T47D (cell line): ENCODE measurements at regions not wholly inside any gene's neighbourhood (a gene's known extent, or its start where the extent isn't known, plus 50 kb on each side); places are given as distances from the start of the nearest gene placed in this dataset.

Experiments
- DNase-seq, 2 experiments: peaks; one replicate each; pipeline versions ENCODE4 v3.0.0 to v3.0.0-alpha.2; 2011 to 2012; ENCODE audit warnings: low read depth in 1 of 2, low spot score in 1 of 2
- JUND ChIP-seq: IDR thresholded peaks from 2 replicates; pipeline ENCODE4 v1.6.1; 2012; ENCODE audit warnings: low read depth
- in situ Hi-C: cut with HindIII; loops from 2 replicates; pipeline ENCODE4 v1.10.0; 2016; ENCODE audit warnings: low sequenced_read_pairs, low pct_unique_long_range_greater_than_20kb

- in situ Hi-C loops = no loop called here
- DNase-seq = no peak
- TF ChIP-seq JUND = no peak
Measured at GRCh38 chr18:69233465-69234054, 167.1 kb upstream of the DOK6 start.

DNA sequence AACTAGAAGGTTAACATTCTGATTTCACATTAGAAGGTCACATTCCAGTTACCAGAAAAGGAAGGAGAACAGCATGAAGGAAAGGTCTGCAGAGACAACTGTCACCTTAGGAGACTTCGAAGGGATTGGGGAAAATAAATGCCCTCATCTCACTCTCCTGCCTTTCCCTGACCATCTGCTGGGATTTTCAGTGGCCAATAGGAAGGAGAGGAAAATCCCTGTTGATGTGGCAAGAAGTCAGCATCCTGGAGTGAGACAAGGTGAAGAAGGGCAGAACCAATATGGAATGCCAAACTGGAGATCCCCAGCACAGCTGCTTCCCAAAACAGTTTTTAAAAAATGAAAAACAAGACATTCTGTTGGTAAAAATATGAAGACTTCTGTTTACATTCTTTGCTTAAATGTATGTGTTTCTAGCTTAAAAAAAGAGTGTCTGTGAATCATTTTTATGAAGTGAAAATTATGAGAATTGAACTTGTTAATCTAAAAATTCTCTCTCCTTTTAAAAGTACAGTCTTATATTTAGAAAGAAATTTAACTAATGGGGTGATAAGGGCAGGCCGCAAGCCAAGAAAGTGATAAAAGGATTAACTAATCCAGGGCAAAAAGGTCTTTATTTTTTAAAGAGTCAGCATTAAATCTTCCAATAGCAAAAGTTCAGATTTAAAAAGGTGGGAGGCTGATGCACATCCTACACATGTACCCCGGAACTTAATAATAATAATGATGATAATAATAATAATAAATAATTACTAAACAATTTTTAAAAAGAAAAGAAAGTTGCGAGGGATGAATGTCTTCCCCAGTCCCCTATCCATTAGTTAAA, 160.6 kb upstream of the DOK6 start:
- DNase-seq = no peak
- no peak for TF ChIP-seq JUND
- in situ Hi-C loops = no loop called here

DNA sequence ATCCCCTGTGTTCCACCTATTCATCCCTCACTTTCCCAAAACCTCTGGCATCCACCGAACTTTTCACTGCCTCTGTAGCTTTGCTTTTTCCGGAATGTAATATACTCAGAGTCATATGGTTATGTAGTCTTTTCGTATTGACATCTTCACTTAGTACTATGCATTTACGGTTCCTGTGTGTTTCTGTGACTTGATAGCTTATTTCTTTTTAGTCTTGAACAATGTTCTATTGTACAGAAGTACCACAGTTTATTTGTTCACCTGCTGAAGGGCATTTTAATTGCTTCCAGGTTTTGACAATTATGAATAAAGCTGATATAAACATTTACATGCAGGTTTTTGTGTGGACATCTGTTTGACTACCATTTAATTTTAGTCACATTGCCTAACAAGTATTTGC, 154.7 kb upstream of the DOK6 start:
- TF ChIP-seq JUND = no peak
- no peak for DNase-seq
- in situ Hi-C loops = no loop called here

DNA sequence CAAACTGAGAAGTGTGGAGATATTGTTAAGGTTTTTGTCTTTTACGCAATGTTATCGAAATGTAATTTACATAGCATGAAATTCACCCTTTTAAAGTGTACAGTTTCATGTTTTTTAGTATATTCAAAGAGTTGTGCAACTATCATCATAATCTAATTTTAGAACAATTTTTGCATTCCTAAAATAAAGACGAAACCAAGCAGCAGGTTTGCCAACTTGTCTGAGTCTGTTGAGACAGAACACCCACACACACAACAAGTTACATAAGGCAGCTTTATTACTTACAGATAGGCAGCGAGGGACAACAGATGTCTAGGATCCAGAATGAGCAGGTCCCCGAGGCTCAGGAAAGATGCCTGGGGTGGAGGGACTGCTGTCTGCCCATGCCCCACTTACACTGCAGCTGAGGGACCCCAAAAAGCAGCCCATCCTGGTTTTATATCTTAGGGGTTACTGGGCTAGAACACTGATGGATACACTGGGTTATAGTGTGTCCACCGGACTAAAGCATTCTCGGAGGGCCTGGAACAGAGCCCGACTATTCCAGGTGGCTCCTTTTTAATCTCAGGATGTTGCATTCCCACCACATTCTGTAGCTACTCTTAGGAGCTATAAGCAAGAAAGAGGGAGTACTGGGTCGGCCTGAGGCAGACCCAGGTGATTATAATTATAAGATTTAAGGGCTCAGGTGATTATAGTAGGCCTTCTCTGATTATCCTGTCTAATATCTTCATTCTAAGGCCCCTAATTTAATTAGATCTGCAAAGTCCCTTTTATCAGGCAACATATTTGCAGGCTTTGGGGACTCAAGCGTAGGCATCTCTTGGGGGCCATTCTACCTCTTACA, 150.2 kb upstream of the DOK6 start:
- in situ Hi-C loops = no loop called here
- TF ChIP-seq JUND = no peak
- no peak for DNase-seq

DNA sequence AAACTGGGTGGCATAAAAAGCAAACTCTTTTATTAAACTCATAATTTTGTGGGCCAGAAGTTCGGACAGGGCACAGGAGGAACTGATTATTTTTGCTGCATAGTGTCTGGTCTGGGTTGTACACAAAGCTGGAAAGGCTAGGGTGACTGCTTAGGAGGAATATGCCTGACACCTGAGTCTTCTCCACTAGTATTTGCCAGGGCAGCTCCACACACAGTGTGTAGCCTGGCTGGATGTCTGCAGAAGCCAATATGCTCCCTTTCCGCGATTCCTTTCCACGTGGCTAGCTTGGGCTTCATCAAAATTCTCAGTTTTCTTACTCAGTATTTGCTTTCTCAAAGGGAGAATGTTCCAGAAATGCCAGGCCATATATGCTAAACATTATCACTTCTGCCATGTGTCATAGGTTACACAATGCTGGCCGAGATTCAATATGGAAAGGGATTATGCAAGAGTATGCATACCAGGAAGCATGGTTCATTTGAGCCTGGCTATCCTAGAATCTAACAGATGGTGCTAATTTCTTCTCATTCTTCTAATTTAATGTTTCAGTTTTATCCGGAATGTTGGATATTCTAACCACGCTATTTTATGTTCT, 142.7 kb upstream of the DOK6 start:
- in situ Hi-C loops = no loop called here
- DNase-seq = no peak

DNA sequence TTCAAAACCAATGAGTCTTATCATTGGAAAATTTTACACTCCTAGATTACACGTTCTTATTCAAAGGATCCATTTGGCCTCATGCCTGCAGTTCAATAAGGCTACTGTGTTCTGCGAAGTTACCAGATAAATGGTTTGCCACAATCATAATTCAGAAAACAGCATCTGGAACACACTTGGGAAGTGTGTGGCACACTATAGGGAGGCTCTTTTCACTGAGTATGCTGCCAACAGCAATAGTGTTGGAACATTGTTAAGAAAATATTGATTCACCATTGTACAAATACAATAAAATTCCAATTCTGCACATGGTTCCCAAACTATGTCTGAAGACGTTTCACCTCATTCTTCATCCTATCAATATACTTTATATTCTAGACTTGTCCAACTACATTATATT, 141.4 kb upstream of the DOK6 start:
- no peak for TF ChIP-seq JUND
- in situ Hi-C loops = no loop called here

More for the DNA sequence above, 142.7 kb upstream of the DOK6 start:
- TF ChIP-seq JUND = no peak

DNA sequence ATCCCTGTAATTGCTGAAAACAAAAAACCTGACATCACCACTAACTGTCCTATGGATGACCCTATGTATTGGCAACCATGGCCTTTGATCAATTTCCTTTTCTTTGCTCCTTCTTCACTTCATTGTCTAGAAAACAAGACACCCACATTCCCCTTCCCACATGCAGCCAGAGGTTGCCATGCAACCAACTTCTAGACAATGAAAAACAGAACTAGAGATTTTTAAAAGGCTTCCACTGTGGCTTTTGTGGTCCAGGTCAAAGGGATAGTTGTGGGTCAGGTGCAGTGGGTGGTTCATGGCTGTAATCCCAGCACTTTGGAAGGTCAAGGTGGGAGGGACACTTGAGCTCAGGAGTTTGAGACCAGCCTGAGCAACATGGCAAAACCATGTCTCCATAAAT, 139.3 kb upstream of the DOK6 start:
- DNase-seq = no peak
- no peak for TF ChIP-seq JUND
- in situ Hi-C loops = no loop called here

More for the DNA sequence above, 141.4 kb upstream of the DOK6 start:
- no peak for DNase-seq

DNA sequence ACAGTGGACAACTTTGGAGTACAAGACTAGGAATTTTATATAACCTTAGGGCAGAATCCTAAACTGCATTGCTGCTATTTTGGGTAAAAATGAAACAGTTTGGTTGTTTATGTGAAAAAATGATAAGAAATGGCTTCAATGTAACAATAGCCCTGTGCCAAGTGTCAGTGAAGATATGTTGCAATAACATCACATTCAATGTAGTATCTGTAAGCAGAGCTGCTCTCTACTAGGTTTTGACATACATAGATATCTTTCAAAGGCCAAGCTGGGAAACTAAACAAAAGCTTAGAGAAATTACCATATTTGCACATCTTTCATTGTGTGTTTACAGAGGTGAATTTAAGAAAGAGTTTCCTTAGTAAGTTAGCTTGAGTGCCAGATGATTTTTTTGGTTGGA, 135.0 kb upstream of the DOK6 start:
- in situ Hi-C loops = no loop called here
- no peak for TF ChIP-seq JUND
- DNase-seq = no peak

- TF ChIP-seq JUND = no peak
- DNase-seq = peak in 1 of 2 experiments; percentile 4
- in situ Hi-C loops = no loop called here
Measured at GRCh38 chr18:69267895-69268294, 132.8 kb upstream of the DOK6 start.

DNA sequence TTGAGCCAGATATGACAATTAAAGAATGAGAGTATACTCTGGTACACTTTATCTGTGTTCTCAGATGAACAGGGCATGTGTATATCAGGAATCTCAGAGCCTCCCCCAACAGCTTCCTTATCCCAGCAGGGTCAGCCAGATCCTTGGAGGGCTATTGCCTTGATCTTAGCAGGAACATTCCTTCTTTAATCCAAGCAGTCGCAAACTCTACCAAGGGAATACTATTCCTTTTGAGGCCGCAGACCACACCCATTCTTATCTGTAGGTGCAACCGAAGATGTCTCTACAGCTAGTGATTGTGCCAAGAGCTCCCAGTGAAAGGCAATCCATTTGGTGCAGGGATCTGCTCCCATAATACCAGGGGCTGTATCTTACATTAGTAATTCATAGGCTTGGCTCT, 118.3 kb upstream of the DOK6 start:
- in situ Hi-C loops = no loop called here
- no peak for TF ChIP-seq JUND
- DNase-seq = no peak

- DNase-seq = no peak
- in situ Hi-C loops = no loop called here
- no peak for TF ChIP-seq JUND
Measured at GRCh38 chr18:69291044-69291443, 109.6 kb upstream of the DOK6 start.

- in situ Hi-C loops = no loop called here
- no peak for DNase-seq
- TF ChIP-seq JUND = no peak
Measured at GRCh38 chr18:69291755-69292154, 108.9 kb upstream of the DOK6 start.

GRCh38 chr18:69300185-69300584, 100.5 kb upstream of the DOK6 start:
- no peak for DNase-seq
- in situ Hi-C loops = no loop called here
- TF ChIP-seq JUND = no peak
